Gastrocnemius medialis (tissue), 4 donors: ENCODE measurements at regions not wholly inside any gene's neighbourhood (a gene's known extent, or its start where the extent isn't known, plus 50 kb on each side); places are given as distances from the start of the nearest gene placed in this dataset.

Source experiments
- CTCF ChIP-seq, 5 experiments: fragments of 450-650 bp in 3 of 5; fragments of 200-600 bp in 2 of 5; sonication (generic) in 2 of 5; IDR thresholded peaks in 4 of 5; conservative IDR thresholded peaks in 1 of 5; 1 replicate in 4 of 5; 2 replicates in 1 of 5; pipeline ENCODE4 v1.5.1; 2016 to 2019; ENCODE audit warnings: antibody characterized with exemption in 5 of 5, mild to moderate bottlenecking in 3 of 5, moderate library complexity in 3 of 5
- POLR2A ChIP-seq, 2 donors: fragments of 450-650 bp; IDR thresholded peaks; one replicate each; pipeline ENCODE4 v1.6.1; 2017; ENCODE audit warnings: antibody characterized with exemption in 2 of 2, mild to moderate bottlenecking in 2 of 2, moderate library complexity in 2 of 2

GRCh38 chr3:124261306-124261705 lies 269.4 kb upstream of the ROPN1 start:
- TF ChIP-seq POLR2A (IDR thresholded peaks at IDR 0.05) (no peak), CTCF (IDR thresholded peaks at IDR 0.05 in 4 of 5, conservative IDR thresholded peaks at IDR 0.05 in 1 of 5) (no peak)
